ENCODE measurements at regions not wholly inside any gene's neighbourhood (a gene's known extent, or its start where the extent isn't known, plus 50 kb on each side); places are given as distances from the start of the nearest gene placed in this dataset.
A peak's percentile ranks its signal among the peaks of the same experiment; 100 is the strongest.

- Histone ChIP-seq H3K4me1 (ENCODE audit: control insufficient read depth, insufficient read depth, low read length) (no peaks in the 10 kb centered on the region), H3K36me3 (ENCODE audit: control insufficient read depth, insufficient read depth, low read length) (no peaks in the 10 kb centered on the region), H3K27ac (ENCODE audit: low read depth, low read length) (no peak overlapping the region), H3K9me3 (ENCODE audit: control insufficient read depth, insufficient read depth, low read length) (no peaks in the 10 kb centered on the region), H3K27me3 (ENCODE audit: control insufficient read depth, insufficient read depth, low read length) (peaks cover 3% of the 10 kb centered on the region), H3K4me3 (ENCODE audit: low read depth, low read length) (no peak overlapping the region)
- peak in 1 of 6 donors; percentile 16 for DNase-seq (ENCODE audit: low read depth in 4 of 6, low spot score in 6 of 6)
- WGBS (ENCODE audit: insufficient coverage) = 75% methylated on average over 1 of the region's 2 CpGs
Observed at GRCh38 chrX:8404926-8405325, 59.7 kb upstream of the VCX3B start.

GRCh38 chrX:8405631-8406030 lies 59.0 kb upstream of the VCX3B start:
- no peak for DNase-seq (ENCODE audit: low read depth in 4 of 6, low spot score in 6 of 6)
- no peaks in the 10 kb centered on the region for H3K4me1 ChIP-seq (ENCODE audit: control insufficient read depth, insufficient read depth, low read length)
- no peak overlapping the region for H3K27ac ChIP-seq (ENCODE audit: low read depth, low read length)
- H3K27me3 ChIP-seq (ENCODE audit: control insufficient read depth, insufficient read depth, low read length) = peaks cover 4% of the 10 kb centered on the region
- no peaks in the 10 kb centered on the region for H3K9me3 ChIP-seq (ENCODE audit: control insufficient read depth, insufficient read depth, low read length)
- no peak overlapping the region for H3K4me3 ChIP-seq (ENCODE audit: low read depth, low read length)
- WGBS (ENCODE audit: insufficient coverage) = no CpG with 5 or more reads among the region's 7 CpGs
- no peaks in the 10 kb centered on the region for H3K36me3 ChIP-seq (ENCODE audit: control insufficient read depth, insufficient read depth, low read length)

GRCh38 chrX:8413279-8413678 lies 51.4 kb upstream of the VCX3B start:
- Histone ChIP-seq H3K4me3 (ENCODE audit: low read depth, low read length) (no peak overlapping the region), H3K36me3 (ENCODE audit: control insufficient read depth, insufficient read depth, low read length) (no peaks in the 10 kb centered on the region), H3K27me3 (ENCODE audit: control insufficient read depth, insufficient read depth, low read length) (peaks cover 4% of the 10 kb centered on the region), H3K9me3 (ENCODE audit: control insufficient read depth, insufficient read depth, low read length) (peaks cover 2% of the 10 kb centered on the region), H3K4me1 (ENCODE audit: control insufficient read depth, insufficient read depth, low read length) (no peaks in the 10 kb centered on the region), H3K27ac (ENCODE audit: low read depth, low read length) (no peak overlapping the region)
- WGBS (ENCODE audit: insufficient coverage) = 86% methylated on average over 1 of the region's 2 CpGs
- no peak for DNase-seq (ENCODE audit: low read depth in 4 of 6, low spot score in 6 of 6)
